ENCODE measurements at regions not wholly inside any gene's neighbourhood (a gene's known extent, or its start where the extent isn't known, plus 50 kb on each side); places are given as distances from the start of the nearest gene placed in this dataset.

- no peak for DNase-seq (ENCODE audit: low spot score)
- Mint-ChIP-seq H3K36me3 (no peaks in the 10 kb centered on the region), H3K4me3 (no peak overlapping the region), H3K27me3 (ENCODE audit: low read depth) (no peaks in the 10 kb centered on the region), H3K27ac (no peak overlapping the region), H3K9me3 (peaks cover 8% of the 10 kb centered on the region), H3K4me1 (peaks cover 6% of the 10 kb centered on the region)
- ChIA-PET CTCF (no interaction called here), POLR2A (no interaction called here)
- ATAC-seq: no peak
- TF ChIP-seq, protein P1, sequence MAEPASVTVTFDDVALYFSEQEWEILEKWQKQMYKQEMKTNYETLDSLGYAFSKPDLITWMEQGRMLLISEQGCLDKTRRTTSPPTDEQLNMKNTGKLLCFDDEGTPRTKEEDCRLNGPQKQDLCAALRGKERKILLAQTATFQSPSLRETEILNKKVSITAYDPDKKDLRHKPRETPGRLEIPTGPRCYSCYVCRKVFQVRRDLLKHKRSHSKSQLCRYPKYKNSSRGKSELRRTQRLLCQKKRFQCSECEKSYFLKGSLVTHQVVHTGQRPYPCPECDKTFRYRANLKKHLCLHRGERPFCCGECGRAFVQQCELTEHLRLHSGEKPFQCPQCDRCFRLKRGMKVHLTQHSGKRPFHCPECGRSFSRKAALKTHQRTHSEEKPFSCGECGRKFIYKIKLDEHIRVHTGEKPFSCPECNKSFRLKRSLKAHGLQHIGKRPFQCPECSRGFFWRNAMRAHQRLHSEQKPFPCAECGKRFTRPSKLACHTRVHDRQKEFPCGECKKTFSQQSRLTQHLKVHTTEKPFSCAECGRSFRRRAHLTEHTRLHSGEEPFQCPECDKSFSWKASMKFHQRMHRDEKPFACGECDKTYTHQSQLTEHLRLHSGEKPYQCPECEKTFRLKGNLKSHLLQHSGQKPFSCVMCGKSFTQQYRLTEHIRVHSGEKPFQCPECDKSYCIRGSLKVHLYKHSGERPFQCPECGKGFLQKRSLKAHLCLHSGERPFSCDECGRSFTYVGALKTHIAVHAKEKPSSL (CRISPR knock-in tag; conservative IDR thresholded peaks at IDR 0.05): no peak
- TF ChIP-seq JAZF1 (CRISPR knock-in tag; IDR thresholded peaks at IDR 0.05): no peak
- TF ChIP-seq ZNF138 (CRISPR knock-in tag; conservative IDR thresholded peaks at IDR 0.05): no peak
- no peak for TF ChIP-seq GRHL2 (CRISPR knock-in tag; IDR thresholded peaks at IDR 0.05; ENCODE audit: insufficient replicate concordance, severe bottlenecking)
- TF ChIP-seq RELA (CRISPR knock-in tag; IDR thresholded peaks at IDR 0.05; ENCODE audit: borderline replicate concordance): no peak
- TF ChIP-seq CREB1 (CRISPR knock-in tag; IDR thresholded peaks at IDR 0.05): no peak
- TF ChIP-seq ZNF263 (CRISPR knock-in tag; IDR thresholded peaks at IDR 0.05; ENCODE audit: low read depth): no peak
- no peak for TF ChIP-seq HMGA2 (CRISPR knock-in tag; IDR thresholded peaks at IDR 0.05)
- TF ChIP-seq, protein P2, sequence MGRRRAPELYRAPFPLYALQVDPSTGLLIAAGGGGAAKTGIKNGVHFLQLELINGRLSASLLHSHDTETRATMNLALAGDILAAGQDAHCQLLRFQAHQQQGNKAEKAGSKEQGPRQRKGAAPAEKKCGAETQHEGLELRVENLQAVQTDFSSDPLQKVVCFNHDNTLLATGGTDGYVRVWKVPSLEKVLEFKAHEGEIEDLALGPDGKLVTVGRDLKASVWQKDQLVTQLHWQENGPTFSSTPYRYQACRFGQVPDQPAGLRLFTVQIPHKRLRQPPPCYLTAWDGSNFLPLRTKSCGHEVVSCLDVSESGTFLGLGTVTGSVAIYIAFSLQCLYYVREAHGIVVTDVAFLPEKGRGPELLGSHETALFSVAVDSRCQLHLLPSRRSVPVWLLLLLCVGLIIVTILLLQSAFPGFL (CRISPR knock-in tag; IDR thresholded peaks at IDR 0.05; ENCODE audit: borderline replicate concordance): no peak
- TF ChIP-seq ATF1 (CRISPR knock-in tag; IDR thresholded peaks at IDR 0.05): no peak
- TF ChIP-seq NFATC4 (CRISPR knock-in tag; IDR thresholded peaks at IDR 0.05): no peak
- TF ChIP-seq E2F5 (CRISPR knock-in tag; IDR thresholded peaks at IDR 0.05): no peak
- no peak for TF ChIP-seq ZSCAN18 (CRISPR knock-in tag; IDR thresholded peaks at IDR 0.05)
- TF ChIP-seq, protein P3, sequence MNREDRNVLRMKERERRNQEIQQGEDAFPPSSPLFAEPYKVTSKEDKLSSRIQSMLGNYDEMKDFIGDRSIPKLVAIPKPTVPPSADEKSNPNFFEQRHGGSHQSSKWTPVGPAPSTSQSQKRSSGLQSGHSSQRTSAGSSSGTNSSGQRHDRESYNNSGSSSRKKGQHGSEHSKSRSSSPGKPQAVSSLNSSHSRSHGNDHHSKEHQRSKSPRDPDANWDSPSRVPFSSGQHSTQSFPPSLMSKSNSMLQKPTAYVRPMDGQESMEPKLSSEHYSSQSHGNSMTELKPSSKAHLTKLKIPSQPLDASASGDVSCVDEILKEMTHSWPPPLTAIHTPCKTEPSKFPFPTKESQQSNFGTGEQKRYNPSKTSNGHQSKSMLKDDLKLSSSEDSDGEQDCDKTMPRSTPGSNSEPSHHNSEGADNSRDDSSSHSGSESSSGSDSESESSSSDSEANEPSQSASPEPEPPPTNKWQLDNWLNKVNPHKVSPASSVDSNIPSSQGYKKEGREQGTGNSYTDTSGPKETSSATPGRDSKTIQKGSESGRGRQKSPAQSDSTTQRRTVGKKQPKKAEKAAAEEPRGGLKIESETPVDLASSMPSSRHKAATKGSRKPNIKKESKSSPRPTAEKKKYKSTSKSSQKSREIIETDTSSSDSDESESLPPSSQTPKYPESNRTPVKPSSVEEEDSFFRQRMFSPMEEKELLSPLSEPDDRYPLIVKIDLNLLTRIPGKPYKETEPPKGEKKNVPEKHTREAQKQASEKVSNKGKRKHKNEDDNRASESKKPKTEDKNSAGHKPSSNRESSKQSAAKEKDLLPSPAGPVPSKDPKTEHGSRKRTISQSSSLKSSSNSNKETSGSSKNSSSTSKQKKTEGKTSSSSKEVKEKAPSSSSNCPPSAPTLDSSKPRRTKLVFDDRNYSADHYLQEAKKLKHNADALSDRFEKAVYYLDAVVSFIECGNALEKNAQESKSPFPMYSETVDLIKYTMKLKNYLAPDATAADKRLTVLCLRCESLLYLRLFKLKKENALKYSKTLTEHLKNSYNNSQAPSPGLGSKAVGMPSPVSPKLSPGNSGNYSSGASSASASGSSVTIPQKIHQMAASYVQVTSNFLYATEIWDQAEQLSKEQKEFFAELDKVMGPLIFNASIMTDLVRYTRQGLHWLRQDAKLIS (CRISPR knock-in tag; IDR thresholded peaks at IDR 0.05; ENCODE audit: borderline replicate concordance): no peak
- TF ChIP-seq AR (CRISPR knock-in tag; IDR thresholded peaks at IDR 0.05): no peak
- TF ChIP-seq, protein P4, sequence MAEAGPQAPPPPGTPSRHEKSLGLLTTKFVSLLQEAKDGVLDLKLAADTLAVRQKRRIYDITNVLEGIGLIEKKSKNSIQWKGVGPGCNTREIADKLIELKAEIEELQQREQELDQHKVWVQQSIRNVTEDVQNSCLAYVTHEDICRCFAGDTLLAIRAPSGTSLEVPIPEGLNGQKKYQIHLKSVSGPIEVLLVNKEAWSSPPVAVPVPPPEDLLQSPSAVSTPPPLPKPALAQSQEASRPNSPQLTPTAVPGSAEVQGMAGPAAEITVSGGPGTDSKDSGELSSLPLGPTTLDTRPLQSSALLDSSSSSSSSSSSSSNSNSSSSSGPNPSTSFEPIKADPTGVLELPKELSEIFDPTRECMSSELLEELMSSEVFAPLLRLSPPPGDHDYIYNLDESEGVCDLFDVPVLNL (CRISPR knock-in tag; IDR thresholded peaks at IDR 0.05; ENCODE audit: borderline replicate concordance, low read depth): no peak
- TF ChIP-seq, protein P5, sequence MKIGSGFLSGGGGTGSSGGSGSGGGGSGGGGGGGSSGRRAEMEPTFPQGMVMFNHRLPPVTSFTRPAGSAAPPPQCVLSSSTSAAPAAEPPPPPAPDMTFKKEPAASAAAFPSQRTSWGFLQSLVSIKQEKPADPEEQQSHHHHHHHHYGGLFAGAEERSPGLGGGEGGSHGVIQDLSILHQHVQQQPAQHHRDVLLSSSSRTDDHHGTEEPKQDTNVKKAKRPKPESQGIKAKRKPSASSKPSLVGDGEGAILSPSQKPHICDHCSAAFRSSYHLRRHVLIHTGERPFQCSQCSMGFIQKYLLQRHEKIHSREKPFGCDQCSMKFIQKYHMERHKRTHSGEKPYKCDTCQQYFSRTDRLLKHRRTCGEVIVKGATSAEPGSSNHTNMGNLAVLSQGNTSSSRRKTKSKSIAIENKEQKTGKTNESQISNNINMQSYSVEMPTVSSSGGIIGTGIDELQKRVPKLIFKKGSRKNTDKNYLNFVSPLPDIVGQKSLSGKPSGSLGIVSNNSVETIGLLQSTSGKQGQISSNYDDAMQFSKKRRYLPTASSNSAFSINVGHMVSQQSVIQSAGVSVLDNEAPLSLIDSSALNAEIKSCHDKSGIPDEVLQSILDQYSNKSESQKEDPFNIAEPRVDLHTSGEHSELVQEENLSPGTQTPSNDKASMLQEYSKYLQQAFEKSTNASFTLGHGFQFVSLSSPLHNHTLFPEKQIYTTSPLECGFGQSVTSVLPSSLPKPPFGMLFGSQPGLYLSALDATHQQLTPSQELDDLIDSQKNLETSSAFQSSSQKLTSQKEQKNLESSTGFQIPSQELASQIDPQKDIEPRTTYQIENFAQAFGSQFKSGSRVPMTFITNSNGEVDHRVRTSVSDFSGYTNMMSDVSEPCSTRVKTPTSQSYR (CRISPR knock-in tag; IDR thresholded peaks at IDR 0.05): no peak
- no peak for TF ChIP-seq ZNF232 (CRISPR knock-in tag; IDR thresholded peaks at IDR 0.05)
Observed at GRCh38 chr12:20000229-20000849, 368.0 kb upstream of the PDE3A start.
